Midbrain (tissue), 1 donor: ENCODE measurements at regions not wholly inside any gene's neighbourhood (a gene's known extent, or its start where the extent isn't known, plus 50 kb on each side); places are given as distances from the start of the nearest gene placed in this dataset.
"Not testable (repeated sequence)": the region's sequence is repeated elsewhere in the genome, so short reads cannot be mapped to it uniquely, and the experiment has no call there.

Experiments
- DNase-seq: peaks from one replicate; lab custom pipeline; 2025; lab: John Stamatoyannopoulos, UW

DNA sequence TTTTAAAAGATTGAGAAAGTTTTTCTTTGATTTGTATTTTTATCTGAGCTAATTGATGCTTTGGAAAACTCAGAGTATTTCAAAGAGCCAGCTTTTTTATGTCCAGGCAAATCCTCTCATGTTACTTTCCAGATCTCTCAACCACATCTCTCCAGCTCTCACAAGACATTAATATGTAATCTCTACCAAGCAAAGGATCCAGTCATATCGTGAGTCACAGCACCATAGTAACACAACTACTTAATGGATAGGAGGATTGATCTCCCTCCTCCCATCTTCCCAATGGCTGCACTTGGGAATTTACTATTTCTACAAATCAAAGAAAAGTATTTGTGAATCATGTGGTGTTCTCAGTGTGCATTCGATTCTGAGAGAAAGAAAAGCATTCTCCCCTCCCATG is 63.3 kb downstream of the POU4F1 start:
- no peak for DNase-seq

DNA sequence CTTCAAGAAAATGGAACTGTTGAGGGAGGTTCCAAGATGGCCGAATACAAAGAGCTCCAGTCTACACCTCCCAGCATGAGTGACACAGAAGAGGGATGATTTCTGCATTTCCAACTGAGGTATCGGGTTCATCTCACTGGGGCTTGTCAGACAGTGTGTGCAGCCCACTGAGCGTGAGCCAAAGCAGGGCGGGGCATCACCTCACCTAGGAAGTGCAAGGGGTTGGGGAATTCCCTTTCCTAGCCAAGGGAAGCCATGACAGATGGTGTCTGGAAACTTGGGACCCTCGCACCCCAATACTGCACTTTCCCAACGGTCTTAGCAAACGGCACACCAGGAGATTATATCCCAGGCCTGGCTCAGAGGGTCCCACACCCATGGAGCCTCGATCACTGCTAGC is 77.3 kb downstream of the POU4F1 start:
- DNase-seq: not testable (repeated sequence)

DNA sequence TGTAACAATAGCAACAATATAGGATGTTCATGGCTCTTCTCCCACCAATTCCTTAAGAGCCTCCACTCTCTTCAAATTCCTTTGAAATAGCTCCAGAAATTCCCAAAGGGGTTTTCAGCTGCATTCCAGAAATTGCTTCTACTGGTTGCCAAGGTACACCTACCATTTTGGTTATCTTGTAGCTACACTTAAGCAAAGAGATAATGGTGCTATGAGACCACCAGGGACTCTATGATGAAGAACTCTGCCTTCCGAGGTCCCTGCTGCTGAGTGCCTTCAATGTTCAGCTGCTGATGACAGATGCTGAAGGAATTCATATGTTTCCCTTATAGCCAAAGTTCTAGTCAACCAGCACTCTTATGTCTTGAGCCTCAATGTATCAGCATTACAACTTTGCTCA is 78.4 kb downstream of the POU4F1 start:
- DNase-seq: no peak

DNA sequence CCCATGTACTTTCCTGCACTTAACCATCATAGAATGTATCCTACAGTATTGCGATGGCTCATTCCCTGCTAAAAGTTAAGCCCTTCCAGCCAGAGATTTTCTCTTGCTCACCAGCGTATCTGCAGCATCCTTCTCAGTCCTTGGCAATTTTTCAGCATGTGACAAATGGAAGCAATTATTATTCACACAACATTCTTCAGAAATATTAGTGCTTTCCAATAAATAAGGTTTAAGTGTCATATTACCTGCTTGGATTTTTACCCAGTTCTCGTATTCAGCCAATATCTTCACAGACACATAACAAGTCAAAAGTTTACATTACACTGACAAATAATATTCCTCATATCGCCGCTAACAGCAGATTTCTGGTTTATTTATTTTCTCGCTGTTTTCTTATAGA is 82.3 kb downstream of the POU4F1 start:
- DNase-seq: no peak

DNA sequence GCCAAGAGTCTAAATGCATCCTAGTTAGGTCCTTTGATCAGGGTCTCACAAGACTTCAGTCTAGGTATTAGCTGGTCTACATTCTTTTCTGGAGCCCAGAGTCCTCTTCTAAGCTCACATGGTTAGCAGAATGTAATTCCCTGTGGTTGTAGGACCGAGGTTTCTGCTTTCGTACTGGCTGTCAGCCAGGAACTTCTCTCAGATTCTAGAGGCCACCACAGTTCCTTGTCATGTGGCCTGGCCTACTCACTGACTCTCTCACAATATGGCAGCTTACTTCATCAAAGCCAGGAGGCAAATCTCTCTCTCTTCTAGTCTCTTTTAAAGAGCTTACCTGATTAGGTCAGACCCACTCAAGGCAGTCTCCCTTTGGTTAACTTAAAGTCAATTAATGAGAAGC is 82.9 kb downstream of the POU4F1 start:
- DNase-seq: no peak

DNA sequence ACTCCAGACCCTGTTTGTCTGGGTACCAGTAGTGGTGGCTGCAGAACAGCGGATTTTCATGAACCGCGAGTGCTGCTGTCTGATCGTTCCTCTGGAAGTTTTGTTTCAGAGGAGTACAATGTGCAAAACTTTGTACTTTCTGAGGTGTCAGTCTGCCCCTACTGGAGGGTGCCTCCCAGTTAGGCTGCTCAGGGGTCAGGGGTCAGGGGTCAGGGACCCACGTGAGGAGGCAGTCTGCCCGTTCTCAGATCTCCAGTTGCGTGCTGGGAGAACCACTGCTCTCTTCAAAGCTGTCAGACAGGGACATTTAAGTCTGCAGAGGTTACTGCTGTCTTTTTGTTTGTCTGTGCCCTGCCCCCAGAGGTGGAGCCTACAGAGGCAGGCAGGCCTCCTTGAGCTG is 84.9 kb downstream of the POU4F1 start:
- DNase-seq: not testable (repeated sequence)

DNA sequence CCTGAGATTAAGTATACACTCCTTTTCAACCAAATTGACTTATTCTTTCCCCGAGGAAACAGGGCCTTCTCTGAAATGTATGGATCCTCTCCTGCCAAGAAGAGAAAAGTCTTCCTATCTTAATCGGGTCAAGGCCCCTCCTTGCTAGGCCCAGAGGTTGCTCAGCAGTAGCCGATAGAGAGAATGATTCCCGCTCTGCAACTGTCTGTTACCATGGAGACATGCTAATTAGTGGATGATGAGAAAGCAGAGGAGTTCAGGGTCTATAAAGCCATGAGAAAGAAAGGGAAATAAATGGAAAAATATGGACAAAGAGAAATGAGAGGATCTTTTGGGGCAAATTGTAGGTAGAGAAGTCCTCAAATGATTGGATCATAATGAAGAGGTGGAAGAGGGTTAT is 103.5 kb downstream of the POU4F1 start:
- DNase-seq: no peak

DNA sequence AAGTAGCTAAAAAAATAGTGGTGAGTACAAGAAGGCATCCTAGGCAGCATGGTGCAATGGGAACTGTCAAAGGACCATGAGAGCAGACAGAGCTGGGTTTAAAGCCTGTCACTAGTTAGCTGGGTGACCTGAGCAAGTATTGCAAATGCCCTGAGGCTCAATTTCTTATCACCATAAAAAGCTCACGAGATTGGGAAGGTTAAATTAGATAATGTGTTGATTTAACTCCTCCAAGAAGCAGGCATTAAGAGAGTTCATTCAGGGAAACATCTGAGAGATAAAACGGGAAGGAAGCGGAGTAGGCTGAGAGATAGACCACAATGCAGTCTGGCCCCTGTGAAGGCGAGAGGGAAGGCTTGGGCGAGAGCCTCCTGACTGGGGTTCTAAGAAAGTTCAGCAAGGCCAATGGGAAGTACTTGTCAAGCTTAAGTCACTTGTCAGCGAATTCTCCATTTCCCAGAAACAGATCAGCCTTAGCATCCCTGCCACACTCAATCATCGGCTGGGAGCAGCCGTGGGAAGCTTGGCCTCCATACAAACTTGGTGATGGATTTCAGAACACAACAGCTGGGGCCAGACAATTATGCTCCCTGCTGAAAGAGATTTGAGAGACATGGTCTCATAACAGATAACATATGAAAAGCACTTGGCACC is 105.5 kb downstream of the POU4F1 start:
- no peak for DNase-seq

DNA sequence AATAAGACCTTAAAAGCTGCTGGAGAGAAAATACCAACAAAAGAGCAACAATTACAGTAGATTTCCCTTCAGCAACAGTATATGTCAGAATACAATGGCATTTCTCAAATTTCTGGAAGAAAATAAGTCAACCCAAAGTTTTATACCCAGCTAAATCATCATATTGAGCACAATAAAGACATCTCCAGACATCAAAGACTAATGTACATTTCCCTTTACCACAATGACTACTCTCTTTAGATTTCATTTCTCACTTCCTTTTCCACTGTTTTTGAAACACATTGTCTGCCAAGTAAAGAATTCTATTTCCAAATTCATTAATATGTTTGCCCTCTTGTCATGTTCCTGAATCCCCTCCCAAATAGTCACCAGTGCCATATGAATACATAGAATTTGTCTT is 111.4 kb downstream of the POU4F1 start:
- no peak for DNase-seq

DNA sequence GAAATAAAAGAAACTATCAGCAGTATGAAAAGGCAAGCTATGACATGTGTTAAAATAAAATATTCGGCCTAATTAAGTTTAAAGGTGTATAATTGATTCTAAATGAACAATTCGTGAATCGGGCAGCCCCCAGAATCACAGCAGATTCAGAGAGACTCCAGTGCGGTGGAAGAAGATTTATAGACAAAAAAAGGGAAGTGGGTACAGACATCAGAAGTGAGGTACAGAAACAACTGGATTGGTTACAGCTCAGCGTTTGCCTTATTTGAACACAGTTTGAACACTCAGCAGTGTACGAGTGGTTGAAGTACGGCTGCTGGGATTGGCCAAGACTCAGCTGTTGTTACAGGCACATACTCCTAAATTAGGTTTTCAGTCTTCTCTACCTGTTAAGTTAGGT is 113.1 kb downstream of the POU4F1 start:
- not testable (repeated sequence) for DNase-seq

DNA sequence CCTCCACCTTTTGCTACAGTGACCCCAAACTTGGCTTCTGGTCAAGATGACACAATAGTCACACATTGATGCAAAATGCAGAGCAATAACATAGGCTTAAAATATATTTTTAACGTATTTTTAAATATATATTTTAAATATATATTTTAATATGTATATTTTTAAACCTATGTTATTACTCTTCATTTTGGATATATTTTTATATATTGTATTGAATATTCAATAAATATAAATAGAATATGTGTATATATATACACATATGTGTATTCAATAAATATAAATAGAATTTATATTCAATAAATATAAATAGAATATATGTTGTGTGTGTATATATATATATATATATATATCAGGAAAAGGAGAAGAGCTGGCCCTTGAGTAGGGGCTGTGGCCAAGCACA is 115.6 kb downstream of the POU4F1 start:
- DNase-seq: no peak

DNA sequence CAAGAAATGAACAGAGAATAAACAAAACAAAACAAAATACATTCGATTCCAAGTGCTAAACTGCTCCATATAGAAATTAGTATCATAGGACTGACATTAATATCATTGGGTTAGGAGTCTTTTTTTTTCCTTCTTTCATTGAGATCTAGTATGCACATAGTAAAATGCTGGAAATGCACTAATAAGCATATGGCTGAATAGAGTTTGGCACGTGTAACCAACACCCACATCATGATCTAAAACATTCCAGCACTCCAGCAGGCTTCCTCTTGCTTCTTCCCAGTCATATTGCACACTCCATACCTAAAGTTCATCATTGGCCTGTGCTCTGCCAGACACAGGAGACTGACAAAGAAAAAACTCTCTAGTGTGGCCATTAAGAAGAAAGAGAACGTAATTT is 117.5 kb downstream of the POU4F1 start:
- DNase-seq: no peak

DNA sequence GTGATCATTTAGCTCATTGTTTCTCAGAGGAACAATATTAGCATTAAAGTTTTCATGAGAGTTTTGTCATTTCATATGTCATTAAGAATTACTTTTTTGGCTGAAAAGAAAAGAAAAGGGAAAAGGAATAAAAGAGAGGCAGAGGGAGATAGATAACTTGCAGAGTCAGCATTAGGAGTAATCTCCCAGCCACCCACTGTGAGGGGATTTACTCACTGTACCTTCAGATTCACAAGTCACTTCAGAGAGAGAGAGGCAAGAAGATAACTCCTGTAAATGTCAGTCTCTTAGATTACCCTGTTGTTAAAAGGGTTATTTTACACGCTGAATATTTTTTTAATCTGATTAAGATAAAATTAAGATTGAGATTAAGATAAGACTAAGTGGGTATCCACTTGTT is 125.2 kb downstream of the POU4F1 start:
- no peak for DNase-seq

DNA sequence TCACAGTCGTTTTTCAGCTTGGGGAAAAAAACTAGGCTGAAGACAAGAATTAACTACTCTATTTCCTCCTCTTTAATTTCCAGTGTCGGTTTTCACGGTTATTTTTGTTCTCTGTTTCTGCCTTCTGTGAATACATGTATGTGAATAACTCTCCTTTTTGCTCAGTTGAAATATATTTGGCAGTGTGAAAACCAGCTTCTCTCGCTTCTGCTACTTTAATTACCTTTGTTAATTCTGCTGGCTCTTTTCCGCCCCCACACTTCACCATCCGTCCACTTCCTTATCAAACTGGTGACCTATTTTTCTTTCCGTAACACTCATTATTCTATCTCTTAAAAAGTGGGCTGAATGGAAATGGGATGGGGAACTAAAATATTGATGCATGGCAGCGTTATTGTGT is 126.4 kb downstream of the POU4F1 start:
- DNase-seq: no peak

DNA sequence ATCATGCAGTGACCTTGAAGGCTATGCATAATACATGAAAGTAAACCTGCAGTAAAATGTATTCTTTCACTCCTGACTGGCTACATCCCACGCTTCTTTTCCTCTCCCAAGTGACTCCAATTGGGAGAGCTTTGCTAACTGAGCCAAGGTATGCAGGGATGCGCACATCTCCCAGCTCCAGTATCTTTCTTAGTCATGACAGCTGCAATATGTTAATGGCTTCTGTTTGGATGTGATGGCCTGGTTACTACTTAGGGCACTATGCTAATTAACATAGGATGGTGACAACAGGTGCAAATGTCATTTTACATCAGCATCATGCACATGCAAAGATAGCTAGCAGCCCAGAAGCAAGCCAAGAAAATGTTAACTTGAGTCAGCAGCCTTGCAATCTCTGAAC is 134.7 kb downstream of the POU4F1 start:
- DNase-seq: no peak

DNA sequence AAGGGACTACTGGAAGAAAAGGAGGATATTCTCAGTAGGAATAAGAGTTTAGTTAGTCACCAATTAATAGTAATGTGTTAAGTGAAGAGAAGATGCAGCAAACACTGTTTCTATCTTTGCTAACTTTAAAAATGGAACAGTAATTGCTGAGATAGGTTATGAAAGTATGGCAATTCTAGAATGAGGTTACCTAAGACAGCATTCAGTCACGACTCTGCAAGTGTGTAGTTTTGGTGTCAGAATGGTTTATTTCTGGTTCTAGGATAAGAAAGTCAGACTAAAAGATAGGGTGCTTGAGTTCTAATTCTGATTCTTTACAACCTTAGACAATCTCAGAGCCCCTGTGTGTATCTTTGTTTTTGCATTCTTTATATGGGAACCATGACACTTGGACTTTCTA is 138.1 kb downstream of the POU4F1 start:
- DNase-seq: no peak

DNA sequence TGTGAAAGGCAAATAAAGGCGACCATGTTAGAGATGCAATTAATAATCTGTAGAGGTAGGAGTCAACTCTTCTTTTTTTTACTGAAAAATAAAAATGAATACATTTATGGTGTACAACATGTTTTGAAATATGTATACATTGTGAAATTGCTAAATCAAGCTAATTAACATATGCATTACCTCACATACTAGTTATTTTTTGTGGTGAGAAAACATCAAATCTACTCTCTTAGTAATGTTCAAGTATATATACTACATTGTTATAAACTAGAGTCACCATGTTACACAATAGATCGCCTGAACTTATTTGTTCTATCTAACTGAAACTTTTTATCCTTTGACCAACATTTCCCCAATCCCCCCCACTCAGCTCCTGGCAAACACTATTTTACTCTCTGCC is 143.2 kb downstream of the POU4F1 start:
- no peak for DNase-seq

DNA sequence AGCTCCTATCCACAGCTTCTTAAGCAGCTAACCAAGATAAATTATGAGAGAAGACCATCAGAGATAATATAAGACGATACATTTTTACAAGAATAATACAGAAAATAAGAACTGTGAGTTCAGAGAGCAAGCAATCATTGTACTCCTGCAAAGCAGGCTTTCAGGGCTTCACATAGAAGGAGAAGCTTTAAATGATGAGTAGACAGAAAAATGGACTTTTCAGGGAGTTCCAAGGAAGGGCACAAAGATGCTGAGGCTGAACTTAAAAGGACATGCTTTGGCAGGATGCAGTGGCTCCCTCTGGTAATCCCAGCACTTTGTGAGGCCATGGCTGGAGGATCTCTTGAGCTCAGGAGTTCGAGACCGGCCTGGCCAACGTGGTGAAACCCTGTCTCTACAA is 159.5 kb downstream of the POU4F1 start:
- DNase-seq: no peak

DNA sequence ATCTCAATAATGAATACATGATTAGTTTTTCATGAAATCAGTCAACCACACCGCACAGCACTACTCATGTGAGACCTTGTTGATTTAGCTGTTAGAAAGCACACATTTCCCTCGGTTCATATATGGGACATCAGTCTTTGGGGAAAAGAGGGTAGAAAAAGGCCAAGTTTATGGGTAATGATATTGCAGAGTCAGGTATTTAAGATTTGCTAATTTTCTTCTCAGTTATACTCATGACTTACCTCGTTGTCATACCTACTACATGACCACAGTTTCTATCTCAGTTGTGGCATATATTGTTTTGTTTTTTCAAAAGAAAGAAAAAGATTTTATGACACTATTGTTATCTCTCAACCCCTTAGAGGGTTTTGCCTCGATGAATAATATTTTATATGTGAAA is 165.6 kb downstream of the POU4F1 start:
- DNase-seq: no peak

DNA sequence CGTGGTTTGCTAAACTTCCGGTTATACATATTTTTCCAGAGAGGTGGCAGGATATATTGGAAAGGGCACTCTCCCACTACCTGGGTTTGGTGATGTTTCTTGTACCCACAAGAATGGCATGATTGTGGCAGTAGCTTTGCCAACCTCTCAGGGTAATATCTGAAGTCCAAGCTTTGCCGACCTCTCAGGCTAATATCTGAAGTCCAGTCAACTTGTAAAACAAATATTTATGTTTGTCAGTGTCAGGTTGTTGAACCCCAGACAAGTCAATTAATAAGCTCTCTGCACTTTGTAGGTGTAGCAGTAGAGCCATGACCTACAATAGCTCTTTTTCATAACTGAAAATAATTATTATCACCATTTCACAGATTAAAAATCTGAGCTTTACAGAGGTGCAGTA is 167.0 kb downstream of the POU4F1 start:
- DNase-seq: no peak

DNA sequence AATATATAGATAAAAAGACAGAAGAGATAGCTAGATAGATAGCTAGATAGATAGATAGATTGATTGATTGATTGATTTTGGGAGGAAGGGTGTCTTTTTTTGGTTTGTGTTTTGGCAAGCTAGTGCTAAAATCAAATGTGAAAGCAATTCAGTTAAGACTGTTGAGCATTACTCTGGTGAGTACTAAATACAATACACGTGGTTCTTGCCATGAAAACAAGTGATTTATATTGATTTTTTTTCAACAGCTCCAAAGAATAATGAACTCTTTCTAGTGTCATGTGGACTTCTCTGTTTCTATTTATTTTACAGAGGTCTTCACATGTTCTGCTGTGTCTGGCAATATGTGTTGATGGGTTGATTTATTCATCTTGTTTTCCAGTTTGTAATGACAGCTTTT is 172.0 kb downstream of the POU4F1 start:
- no peak for DNase-seq

DNA sequence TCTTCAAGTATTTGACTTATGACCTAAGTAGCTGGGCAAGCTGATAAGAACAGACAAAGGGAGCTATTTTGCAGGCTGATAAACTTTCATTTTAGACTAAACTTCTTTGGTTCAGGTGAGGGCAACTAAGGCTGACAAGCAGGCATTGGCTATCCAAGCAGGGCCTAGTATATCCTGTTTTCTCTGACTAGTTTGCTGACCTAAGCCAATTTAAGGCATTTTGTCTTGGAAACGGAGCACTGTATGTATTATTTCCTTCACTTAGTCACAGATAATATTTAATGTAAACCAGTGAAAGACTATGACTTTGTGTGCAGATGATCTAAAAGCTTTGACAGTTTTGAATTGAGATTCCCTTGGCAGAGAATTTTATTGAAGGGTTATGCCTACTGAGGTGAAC is 172.5 kb downstream of the POU4F1 start:
- DNase-seq: no peak

DNA sequence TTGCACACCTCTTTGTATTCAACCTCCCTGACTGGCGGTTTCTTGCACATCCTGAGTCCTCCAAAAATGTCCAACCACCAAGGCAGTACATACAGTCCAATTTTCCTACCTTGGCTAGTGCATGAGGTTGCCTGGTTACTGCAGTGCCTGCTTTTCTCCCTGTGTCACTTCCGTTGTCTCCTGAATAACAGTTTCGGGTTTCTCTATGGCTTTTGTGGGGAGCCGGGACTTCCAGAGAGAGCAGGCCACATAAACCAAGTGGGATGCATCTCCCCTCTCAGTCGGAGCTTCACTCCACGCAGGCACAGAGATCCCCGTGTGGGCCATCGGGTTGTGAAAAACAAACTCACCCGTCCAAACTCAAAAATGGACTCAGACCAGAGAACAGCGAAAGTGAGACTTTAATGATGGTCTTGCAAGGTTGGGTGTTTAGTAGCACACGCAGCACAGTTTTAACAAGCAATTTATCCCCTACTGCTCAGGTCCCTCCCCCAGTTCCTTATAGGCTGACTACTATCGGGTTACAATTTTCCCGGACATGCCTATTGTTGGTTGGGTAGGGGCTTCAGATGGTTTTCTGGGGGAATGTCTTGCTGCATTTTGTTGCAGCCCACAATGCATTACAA is 173.1 kb downstream of the POU4F1 start:
- DNase-seq: no peak

DNA sequence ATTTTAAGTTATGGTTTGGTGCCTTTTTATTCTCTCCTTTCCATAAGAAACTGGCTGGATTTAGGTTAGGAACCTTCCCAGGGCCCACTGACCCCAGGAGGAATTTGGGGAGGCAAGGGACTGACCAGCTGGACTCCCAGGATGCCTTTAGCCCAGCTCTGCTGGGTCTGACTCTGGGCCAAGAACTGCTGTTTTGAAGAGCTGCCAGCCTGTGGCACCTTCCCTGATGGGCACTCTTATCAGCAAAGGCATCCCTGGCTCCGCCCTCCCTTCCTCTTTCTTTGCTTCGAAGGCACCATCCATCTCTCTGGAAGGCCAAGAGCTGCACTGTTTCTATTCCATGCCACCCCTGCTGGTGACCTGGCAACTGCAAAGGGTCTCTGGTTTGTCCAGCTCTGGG is 174.7 kb downstream of the POU4F1 start:
- no peak for DNase-seq
